ENCODE measurements at regions not wholly inside any gene's neighbourhood (a gene's known extent, or its start where the extent isn't known, plus 50 kb on each side); places are given as distances from the start of the nearest gene placed in this dataset.

DNA sequence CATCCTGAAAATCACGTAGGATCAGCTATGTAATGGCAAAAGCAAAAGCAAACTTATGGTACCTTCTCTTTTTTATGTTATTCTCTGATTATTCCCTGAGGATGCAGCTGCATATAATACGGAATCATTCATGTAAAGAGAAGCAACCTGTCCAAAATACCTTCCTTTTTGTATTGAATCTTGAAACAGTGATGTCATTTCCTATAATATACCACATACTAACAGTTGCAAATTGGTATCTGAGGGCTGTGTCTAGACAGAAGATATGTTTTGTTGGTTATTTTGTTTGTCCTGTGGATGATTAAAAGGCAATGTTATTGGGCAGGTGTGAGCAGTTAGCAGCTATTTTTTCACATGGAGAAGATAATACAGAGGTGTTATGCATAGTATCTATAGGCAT lies 161.4 kb upstream of the AHI1 start:
- TF ChIP-seq, protein P1, sequence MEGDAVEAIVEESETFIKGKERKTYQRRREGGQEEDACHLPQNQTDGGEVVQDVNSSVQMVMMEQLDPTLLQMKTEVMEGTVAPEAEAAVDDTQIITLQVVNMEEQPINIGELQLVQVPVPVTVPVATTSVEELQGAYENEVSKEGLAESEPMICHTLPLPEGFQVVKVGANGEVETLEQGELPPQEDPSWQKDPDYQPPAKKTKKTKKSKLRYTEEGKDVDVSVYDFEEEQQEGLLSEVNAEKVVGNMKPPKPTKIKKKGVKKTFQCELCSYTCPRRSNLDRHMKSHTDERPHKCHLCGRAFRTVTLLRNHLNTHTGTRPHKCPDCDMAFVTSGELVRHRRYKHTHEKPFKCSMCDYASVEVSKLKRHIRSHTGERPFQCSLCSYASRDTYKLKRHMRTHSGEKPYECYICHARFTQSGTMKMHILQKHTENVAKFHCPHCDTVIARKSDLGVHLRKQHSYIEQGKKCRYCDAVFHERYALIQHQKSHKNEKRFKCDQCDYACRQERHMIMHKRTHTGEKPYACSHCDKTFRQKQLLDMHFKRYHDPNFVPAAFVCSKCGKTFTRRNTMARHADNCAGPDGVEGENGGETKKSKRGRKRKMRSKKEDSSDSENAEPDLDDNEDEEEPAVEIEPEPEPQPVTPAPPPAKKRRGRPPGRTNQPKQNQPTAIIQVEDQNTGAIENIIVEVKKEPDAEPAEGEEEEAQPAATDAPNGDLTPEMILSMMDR (IDR thresholded peaks at IDR 0.05; ENCODE audit: low read length), result no peak
- TF ChIP-seq EZH2 (IDR thresholded peaks at IDR 0.05; ENCODE audit: borderline replicate concordance, low read length), result no peak

Data from OCI-LY1 (cell line).